Stimulated activated CD4-positive, alpha-beta T cell treated with anti-CD3 and anti-CD28 coated beads, Interleukin-1b, Interleukin-23, amount 100 ng/mL, for 1 hour (primary cell): ENCODE measurements at regions not wholly inside any gene's neighbourhood (a gene's known extent, or its start where the extent isn't known, plus 50 kb on each side); places are given as distances from the start of the nearest gene placed in this dataset.

Experiments
- DNase-seq, 2 donors: peaks; one replicate each; pipeline ENCODE4 v3.0.0-alpha.2; 2020; ENCODE audit warnings: low read depth in 2 of 2

DNA sequence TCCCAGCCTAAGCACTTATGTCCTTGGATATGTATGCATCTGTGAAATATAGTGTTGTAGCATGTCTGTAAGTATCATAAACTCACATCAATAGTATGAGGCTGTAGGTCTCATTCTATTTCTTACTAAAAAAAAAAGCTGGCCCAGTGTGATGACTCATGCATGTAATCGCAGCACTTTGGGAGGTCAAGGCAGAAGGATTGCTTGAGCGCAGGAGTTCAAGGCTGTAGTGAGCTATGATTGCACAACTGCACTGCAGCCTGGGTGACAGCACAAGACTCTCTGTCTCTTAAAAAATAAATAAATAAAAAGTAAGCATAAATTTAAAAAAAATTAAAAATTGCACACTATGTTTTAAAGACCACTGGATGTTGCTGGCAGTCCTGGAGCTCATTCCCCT, 79.1 kb upstream of the SPATA13 start:
- no peak for DNase-seq

DNA sequence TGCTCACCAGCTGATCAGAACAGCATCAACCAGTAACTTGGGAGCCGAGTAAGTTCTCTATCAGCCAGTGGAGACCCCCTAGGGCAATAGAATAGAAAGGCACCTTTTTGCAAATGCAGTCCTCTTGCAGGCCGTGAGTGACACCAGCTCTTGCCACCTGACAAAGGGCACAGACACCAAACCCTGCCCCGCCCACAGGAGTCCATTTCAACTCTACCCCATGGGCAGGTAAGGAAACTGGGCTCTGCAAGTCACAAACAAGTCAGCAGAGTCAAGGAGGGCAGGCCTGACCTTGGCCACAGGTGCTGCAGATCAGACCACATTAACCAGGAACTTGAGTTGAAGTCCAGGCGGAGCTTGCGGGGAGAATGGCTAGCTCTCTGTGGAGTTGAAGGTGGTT, 77.4 kb upstream of the SPATA13 start:
- DNase-seq = no peak

DNA sequence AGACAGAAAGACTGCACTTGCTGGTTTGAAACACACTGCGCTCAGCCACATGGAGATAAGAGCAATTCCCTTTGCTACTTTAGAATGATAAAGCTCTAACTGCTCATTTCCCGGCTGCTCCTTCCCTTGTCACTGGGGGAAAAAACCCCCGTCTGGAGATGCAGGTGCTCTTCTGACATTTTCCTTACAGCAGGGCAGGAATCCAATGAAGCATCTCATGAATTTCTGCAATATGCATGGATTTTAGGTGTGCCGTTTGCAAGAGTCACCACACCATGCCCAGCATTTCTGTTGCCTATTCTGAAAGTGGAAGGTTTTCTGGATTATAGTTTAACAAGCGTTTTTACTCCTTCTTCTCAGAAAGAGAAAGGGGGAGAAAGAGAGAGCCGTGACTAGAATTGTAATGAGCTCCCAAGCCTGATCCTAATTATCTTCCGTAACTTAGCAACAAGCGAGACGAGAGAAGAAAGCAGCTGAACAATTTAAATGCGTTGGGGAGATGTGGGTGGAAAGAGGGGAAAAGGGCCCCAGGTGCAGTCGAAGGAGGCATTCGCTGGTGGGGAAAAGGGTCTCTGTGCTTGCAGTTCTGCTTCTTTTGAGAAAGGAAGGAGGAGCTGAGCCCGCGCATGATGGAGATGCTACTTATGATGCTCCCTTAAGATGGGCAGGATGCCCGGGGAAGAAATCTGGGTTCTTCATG, 76.6 kb upstream of the SPATA13 start:
- no peak for DNase-seq

DNA sequence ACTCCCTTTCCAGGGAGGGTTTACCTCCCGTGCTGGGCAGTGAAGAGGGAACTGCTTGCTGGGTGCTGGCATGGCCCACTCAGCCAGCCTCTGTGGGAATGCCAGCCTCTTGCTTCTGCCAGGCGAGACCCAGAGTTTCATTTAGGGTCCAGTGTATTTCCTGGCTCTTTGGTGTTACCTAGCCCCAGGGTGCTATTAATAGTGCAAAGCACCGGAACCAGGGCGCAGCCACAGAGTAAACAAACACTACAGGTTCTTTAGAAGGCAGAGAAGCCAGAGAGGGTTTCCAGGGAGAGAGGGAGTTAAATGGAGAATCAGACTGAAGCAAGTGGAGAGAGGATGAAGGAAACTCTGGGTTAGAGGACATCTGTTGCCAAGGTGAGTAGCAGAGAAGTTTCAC, 74.9 kb upstream of the SPATA13 start:
- DNase-seq = no peak

DNA sequence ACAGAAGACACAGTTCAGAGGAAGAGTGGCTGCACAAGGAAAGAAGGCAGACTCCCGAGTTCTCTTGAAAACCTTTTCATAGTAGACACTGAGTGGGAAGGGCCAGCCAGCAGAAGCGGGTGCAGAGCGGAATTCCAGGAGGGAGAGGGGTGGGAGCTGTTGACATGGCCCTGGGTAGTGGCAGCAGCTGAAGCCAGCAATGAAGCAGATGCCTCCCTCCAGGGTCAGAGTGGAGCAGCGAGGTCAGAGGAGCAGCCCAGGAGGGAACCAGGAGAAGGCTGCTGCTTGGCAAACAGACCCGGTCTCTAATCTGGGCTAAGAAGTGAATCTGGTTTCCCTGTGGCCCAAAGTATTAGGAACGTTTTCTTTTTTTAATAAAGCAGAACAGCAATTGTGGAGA, 73.9 kb upstream of the SPATA13 start:
- DNase-seq = no peak

DNA sequence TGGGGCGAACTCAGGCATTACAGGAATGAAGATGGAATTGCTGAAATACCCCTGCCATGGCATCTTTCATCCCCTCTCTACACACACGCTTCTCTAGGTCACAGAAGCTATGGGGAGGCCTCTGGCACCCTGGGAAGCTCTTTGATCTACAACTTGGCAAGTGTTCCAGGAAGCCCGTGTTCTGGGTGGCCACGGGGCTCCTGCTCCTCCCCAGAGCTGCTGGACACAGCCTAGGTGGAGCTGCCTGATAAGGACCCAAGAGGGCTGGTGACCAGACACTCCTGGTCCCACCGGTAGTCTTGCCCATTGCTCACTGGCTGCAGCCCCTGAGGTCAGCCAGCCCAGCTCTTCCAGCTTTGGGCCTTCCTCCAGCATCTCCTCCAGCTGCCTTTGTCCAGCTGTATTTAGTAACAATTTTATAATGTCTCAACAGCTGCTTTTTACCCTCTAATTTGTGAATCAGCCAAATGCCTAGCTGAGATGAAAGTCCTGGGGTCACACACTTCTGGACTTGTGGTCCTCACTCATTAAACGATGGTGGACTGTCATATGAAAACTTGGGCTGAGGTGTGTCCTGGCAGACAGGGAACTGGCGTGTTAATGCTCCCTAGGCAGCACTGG, 72.8 kb upstream of the SPATA13 start:
- DNase-seq = no peak

DNA sequence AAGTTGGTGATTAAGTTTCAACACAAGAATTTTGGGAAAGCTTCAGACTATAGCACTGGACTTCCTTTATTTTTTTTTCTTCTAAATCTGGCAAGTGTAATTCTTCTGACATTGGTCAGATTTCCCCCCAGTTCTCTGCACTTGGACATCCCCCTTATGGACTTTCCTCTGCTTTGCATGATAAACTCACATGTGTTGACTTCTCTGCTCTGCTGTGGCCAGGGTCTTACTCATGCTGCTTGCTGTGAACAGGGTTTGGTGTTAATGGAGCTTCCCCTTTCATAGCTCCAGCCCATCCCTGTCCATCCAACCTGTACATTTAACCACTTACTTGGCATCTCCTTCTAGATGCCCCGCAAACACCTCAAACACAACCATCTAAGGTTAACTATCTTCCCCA, 70.5 kb upstream of the SPATA13 start:
- no peak for DNase-seq

DNA sequence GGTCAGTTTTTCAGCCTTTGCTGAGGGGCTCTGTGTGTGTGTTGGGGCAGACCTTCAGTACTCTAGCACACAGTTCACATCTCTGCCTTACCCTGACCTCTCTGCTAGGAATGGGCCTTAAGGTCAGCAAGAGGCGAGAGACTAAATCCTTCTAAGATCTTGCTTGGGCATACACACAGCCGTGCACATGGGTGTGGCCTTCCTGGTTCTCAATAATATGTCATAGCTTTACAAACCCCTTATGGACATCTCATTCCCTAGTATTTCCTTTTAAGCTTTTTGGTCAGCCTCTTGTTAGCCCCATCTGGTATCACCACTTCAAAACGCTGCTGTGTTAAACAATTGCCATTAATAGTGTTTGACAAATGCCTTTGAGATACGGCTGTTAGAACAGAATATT, 69.4 kb upstream of the SPATA13 start:
- DNase-seq = no peak

DNA sequence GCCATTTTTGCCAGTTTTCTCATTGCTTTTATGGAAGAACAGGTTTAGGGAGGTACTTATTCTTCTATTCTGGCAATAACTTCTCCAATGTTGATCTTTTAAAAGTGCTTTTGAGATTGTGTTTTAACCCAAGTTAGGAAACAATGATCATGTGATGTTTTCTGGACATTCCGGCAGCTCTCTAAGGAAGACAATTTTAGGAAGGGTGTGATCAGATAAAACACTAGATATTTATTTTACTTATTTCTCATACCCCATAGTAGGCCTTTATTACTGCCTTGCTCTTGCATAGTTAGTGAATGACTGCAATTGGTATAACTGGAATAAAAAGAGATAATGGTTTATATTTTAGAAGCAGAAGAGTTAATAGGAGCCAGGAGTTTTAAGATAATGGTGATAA, 68.4 kb upstream of the SPATA13 start:
- no peak for DNase-seq

DNA sequence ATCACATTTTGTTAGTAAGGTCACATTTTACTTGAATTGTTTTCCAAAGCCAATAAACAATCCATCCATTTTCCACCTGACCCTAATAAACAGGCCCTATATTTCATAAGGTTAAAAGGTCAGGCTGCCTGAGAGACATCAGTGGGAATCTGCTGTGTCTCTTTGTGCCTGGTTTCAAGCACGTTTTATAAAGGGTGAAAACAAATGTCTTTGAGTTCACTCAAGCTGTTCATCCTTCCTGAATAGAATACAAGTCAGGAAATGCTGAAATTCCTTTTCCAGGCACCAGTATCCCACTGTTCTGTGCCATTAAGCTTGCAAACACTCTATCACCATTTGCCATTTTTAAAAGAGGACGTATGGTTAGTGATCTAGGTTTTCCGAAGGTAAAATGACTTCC, 67.5 kb upstream of the SPATA13 start:
- DNase-seq = no peak

DNA sequence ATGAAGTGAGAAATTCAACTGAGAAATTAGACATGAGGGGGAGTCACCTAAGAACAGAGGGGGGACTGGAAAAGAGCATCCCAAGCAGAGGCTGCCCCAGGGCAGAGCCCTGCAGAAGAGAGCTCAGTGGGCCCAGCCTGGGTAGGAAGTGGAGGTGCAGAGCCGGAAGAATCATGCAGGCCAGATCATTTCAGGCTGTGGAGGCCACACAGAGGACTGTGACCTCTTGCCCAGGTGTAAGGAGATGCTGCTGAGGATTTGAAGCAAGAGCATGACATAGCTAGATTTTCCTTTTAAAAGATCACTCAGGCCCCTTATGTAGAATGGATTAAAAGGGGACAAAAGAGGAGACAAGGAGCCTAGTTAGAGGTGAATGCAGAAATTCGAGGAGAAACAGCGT, 63.9 kb upstream of the SPATA13 start:
- no peak for DNase-seq

DNA sequence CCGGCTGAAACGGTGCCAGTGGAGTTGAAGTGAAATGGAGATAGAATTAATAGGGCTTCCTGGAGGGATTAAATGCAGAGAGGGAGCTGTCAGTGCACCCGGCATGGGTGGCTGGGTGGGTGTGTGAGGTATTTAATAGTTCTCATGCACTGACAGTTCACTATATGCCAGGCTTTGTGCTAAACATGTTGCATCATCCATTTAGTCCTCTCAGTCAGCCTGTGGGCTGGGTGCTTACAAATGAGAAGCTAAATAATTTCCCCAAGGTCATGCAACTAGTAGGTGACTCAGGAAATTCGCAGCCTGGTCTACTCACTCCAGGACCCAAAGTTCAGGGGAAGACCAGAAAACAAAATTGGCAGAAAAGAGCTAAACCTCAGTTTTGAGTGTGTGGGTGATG, 63.5 kb upstream of the SPATA13 start:
- peak in 1 of 2 donors; percentile 5 for DNase-seq

DNA sequence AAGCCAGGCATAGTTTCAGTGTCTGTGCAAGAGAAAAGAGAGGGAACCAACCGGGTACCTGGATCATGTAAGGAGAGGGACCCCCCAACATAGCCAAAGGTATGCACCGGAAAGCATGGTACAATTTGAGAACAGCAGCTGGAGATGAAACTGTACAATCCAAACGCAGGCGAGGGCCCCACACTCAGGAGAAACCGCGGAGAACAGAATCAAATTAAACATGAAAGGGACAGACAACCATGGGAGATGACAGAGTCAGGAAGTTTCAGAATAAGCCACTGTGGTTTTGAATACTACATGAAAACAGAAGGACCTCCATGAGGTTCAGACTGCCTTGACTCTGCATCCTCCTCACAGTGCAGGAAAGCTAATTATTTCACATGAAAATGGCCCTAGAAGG, 62.9 kb upstream of the SPATA13 start:
- DNase-seq = no peak

DNA sequence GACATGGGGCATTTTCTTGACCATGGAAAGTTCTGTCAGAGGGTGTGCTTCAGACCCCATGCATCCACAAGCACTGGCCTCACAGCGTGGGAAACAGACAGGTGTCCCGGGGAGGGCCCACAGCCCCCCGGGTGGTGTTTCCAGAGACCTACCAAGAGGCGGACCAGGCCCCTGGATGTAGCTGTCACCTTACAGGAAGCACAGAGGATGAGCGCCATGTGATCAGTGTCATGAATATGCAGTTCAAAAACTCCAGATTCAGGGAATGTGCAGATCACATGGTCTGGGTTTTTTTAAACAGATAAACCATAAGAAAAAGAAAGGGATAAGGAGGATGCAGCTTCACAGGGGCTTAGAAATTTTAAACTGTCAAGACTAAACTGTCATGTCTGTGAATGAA, 61.0 kb upstream of the SPATA13 start:
- no peak for DNase-seq

DNA sequence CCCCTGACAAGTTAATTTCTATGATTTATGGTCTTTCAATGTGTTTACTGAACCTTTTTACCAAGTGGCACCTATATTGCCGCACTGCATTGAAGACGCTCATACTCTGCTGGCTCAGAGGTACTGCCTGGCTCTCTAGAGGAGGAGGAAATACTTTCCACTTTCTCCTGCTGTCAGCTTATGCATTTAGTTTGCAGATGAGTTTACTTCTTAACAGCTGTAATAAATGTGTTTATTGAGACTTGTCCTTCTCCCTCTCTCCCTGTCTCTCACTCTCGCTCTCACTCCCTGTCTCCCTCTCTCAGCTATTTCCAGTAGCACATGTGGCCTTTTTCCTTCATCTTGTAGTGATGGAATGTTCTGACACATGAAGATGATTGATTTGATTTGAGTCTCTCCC, 60.3 kb upstream of the SPATA13 start:
- DNase-seq = no peak

DNA sequence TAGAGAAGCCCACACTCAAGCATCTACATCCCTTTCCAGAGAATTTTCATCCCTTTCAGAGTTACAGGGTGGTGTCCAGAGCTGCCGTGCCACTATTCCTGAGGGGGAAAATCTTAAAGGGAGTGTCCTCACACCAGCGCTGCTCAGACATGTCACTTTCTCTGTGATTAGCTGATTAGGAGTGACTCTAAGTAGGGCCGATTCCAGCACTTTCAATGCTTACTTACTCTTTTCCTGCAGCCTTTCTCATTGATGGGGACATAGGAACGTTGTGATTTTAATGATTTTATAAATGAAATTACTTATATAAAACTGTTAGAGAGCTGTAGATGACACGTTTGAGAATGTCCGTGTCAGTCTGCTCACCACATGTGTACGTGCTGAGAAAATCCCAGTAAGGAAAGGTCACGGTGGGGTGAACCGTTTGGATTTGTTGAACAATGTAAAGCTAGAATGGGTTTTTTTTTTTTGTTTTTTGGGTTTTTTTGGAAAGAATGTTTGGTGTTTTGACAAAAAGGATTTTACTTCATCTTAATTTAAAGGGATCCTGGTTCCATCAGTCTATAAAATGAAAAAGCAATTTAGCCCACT, 56.6 kb upstream of the SPATA13 start:
- DNase-seq = no peak

DNA sequence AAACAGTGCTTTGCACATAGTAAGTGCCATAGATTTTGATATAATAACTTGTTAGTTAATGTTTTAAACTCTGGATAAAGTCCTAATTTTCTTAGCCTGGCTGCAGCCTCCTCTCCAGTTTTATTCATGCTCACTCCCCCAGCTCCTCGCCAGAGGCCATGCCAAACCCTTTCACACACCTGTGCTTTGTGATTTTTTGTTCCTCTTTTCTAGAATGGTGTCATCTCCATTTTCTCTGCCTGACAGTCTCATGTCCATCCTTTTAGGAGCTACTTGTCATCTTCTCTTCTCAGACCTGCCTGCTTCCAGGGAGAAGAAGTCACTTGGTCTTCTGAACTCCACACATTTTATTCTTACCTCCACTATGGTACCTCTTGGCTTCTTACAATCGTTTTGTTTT, 55.8 kb upstream of the SPATA13 start:
- no peak for DNase-seq

DNA sequence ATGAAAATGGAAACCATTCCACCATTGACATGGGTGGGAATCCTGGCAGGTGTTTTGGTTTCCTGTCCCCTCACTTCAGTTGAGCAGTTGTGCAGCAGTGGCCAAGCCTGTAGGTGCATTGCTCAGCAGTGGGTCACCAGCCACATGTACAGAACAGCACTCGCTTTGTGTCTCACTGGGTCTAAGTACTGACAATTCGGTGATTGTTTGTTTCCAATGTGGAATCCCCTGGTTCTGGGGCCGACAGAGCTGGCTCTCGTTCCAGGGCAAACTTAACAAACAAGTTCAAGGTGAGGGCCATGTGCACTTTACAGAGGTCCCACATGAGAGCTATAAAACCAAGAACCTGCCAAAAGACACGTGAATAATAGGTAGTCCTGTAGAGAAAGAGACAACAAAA, 54.1 kb upstream of the SPATA13 start:
- no peak for DNase-seq

DNA sequence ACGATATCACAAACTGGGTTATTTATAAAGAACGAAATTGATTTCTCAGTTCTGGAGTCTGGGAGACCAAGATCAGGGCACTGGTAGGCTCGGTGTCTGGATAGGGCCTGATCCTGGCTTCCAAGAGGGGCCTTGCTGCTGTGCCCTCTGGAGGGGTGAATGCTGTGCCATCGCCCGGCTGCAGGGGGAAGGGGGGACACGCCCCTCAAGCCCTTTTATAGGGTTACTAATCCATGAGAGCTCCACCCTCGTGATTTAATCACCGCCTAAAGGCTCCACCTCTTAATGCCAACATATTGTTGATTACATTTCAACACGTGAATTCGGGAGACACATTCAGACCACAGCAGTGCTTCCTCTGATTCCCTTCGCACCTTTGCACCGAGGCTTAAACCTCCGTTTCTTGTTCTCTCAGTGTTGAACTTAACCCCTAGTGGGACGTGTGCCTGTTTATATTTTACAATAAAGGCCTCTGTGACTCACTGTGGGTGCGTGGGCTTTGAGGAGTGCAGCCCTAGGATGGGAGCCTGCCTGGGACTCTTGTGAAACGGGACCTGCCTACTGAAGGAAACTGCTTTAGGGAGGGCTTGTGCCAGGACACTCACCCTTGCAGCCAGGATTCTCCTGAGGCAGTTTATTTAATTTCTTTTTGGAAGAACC, 52.4 kb upstream of the SPATA13 start:
- DNase-seq = no peak

DNA sequence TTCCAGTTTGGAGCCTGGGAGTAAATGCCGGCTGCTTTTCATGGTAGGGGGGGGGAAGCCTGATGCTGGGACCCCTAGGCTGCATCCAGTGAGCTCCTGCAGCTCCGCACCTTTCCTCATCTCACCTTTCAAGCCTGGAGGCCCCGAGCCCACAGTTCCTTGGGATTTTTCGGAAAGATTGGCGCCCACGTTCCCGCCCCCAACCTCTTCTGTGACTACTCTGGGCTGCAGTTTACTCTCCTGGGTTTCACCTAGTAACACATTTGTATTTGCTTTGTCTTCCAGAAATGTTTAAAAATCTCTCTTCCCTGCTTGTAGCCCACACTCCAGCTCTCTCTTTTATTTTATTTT, 51.9 kb upstream of the SPATA13 start:
- DNase-seq = no peak

DNA sequence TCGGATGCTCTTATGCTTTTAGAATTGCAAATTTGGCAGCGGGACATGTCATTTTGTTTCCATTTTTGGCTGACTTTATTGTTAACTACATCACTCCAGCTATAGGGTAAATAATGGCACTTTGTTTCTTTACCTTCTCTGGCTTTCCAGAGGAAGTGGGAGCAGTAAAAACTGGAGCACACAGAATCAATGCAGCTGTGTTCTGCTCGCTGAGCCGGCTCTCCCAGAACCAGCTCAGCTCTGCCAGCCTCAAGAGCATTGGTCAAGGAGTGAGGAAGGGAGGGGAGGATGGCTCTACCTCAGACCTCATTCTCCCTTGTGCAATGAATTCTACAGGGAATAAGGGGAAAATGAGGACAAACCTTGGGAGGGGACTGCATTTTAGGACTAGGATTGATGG, 50.5 kb upstream of the SPATA13 start:
- DNase-seq = no peak
